PC-3 (cell line): ENCODE measurements at regions not wholly inside any gene's neighbourhood (a gene's known extent, or its start where the extent isn't known, plus 50 kb on each side); places are given as distances from the start of the nearest gene placed in this dataset.

Experiments
- ATAC-seq: fragments of 200-7000 bp; cut with Tn5 transposase; 2 replicates; pipeline ENCODE4 v1.9.1; 2020; ENCODE audit warnings: mild to moderate bottlenecking, moderate library complexity
- BruUV-seq: library from RNA; stranded (reverse); fragments of 400-500 nt; replicated peaks from 2 replicates; lab custom pipeline; 2021; lab: Mats Ljungman, UMichigan
- CTCF ChIA-PET: fragments of 300-600 bp; sonication (Branson Sonifier 250); formaldehyde crosslinking; loops from one replicate; lab custom pipeline; 2022; ENCODE audit warnings: antibody characterized with exemption; lab: Charles Lee
- POLR2A ChIA-PET: fragments of 300-600 bp; sonication (Branson Sonifier 250); formaldehyde crosslinking; loops from one replicate; lab custom pipeline; 2022; ENCODE audit warnings: antibody characterized with exemption; ENCODE audit not compliant: unreplicated experiment; lab: Charles Lee
- DNase-seq: peaks from one replicate; pipeline ENCODE4 v3.0.0-alpha.2; 2015
- H2AFZ ChIP-seq: fragments of 300-600 bp; sonication (generic); 2 replicates; pipeline ENCODE4 v1.6.0; 2016; ENCODE audit warnings: antibody characterized with exemption, low read length
- H3F3A ChIP-seq: fragments of 300-600 bp; sonication (generic); one replicate; pipeline ENCODE4 v1.6.0; 2017; ENCODE audit warnings: antibody characterized with exemption, low read length, control low read depth, mild to moderate bottlenecking; ENCODE audit not compliant: unreplicated experiment
- H3K27ac ChIP-seq: fragments of 300-600 bp; sonication (generic); 2 replicates; pipeline ENCODE4 v1.5.1; 2016; ENCODE audit warnings: mild to moderate bottlenecking, low read length
- H3K27me3 ChIP-seq: fragments of 300-600 bp; sonication (generic); 2 replicates; pipeline ENCODE4 v1.6.1; 2016; ENCODE audit warnings: low read length, mixed read lengths
- H3K36me3 ChIP-seq: fragments of 300-600 bp; sonication (generic); 2 replicates; pipeline ENCODE4 v1.6.1; 2016; ENCODE audit warnings: low read depth, mixed run types, low read length, mixed read lengths
- H3K4me1 ChIP-seq: fragments of 300-600 bp; sonication (generic); 2 replicates; pipeline ENCODE4 v1.5.1; 2016; ENCODE audit warnings: low read length; ENCODE audit not compliant: insufficient read depth
- H3K4me2 ChIP-seq: fragments of 300-600 bp; sonication (generic); 2 replicates; pipeline ENCODE4 v1.6.0; 2016; ENCODE audit warnings: low read length
- H3K4me3 ChIP-seq: fragments of 300-600 bp; sonication (generic); 2 replicates; pipeline ENCODE4 v1.5.1; 2016; ENCODE audit warnings: mild to moderate bottlenecking, low read length, mixed read lengths
- H3K79me2 ChIP-seq: fragments of 300-600 bp; sonication (generic); 2 replicates; pipeline ENCODE4 v1.6.1; 2017; ENCODE audit warnings: low read length, mixed read lengths
- H3K9ac ChIP-seq: fragments of 300-600 bp; sonication (generic); 2 replicates; pipeline ENCODE4 v1.6.0; 2016; ENCODE audit warnings: mild to moderate bottlenecking, low read length
- H3K9me2 ChIP-seq: fragments of 300-600 bp; sonication (generic); replicated peaks from 2 replicates; pipeline ENCODE4 v1.6.1; 2016; ENCODE audit warnings: mixed run types, low read length, mixed read lengths
- H3K9me3 ChIP-seq: fragments of 300-600 bp; sonication (generic); 2 replicates; pipeline ENCODE4 v1.6.1; 2016; ENCODE audit warnings: low read length, mixed read lengths
- H4K20me1 ChIP-seq: fragments of 300-600 bp; sonication (generic); 2 replicates; pipeline ENCODE4 v1.6.1; 2016; ENCODE audit warnings: low read length, mixed read lengths
- CTCF ChIP-seq: fragments of 300-600 bp; sonication (generic); conservative IDR thresholded peaks from 2 replicates; pipeline ENCODE4 v1.5.1; 2017; ENCODE audit warnings: antibody characterized with exemption, low read depth, mild to moderate bottlenecking, low read length
- EZH2 ChIP-seq: fragments of 300-600 bp; sonication (generic); IDR thresholded peaks from one replicate; pipeline ENCODE4 v1.6.1; 2017; ENCODE audit warnings: antibody characterized with exemption, mild to moderate bottlenecking, low read length; ENCODE audit not compliant: unreplicated experiment
- EZH2phosphoT487 ChIP-seq: fragments of 300-600 bp; sonication (generic); IDR thresholded peaks from 2 replicates; pipeline ENCODE4 v1.6.1; 2018; ENCODE audit warnings: mild to moderate bottlenecking, antibody characterized with exemption, low read length, borderline replicate concordance
- intact Hi-C: fragments of 100-400 bp; cut with micrococcal nuclease; formaldehyde crosslinking; loops from 2 replicates; pipeline ENCODE4 v1.9.0; 2023

- ChIA-PET POLR2A (no interaction called here), CTCF (no interaction called here)
Measured at GRCh38 chr2:196329959-196330358, 158.6 kb upstream of the STK17B start.

GRCh38 chr2:196330645-196331044 lies 159.3 kb upstream of the STK17B start:
- Histone ChIP-seq H2AFZ (no peak overlapping the region), H3K4me3 (no peak overlapping the region), H3K36me3 (no peaks in the 10 kb centered on the region), H3K9me2 (no peaks in the 10 kb centered on the region), H3K9me3 (no peaks in the 10 kb centered on the region), H3K27me3 (no peaks in the 10 kb centered on the region), H3K4me2 (peak overlapping the region; percentile 46), H3K9ac (0 out of 2 replicates have a peak overlapping the region, but pooled peaks have one; percentile 9), H3K79me2 (no peaks in the 10 kb centered on the region), H3K27ac (peak overlapping the region; percentile 60), H3K4me1 (peaks cover 41% of the 10 kb centered on the region), H3F3A (peaks cover 4% of the 10 kb centered on the region), H4K20me1 (no peaks in the 10 kb centered on the region)
- intact Hi-C loops, result loop anchor here (1.0 kb wide), 2 partner anchors 15 to 36 kb away; no protein-coding TSS in a partner anchor
- DNase-seq, result peak; percentile 10
- ChIA-PET POLR2A (no interaction called here), CTCF (no interaction called here)
- ATAC-seq, result no peak
- BruUV-seq, result no TSS peak
- TF ChIP-seq CTCF (no peak), EZH2phosphoT487 (no peak), EZH2 (no peak)

More at GRCh38 chr2:196329959-196330358, 158.6 kb upstream of the STK17B start:
- no peaks in the 10 kb centered on the region for H3K9me3 ChIP-seq
- intact Hi-C loops, result no loop called here
- ATAC-seq, result no peak
- H3K9ac ChIP-seq, result no peak overlapping the region
- no TSS peak for BruUV-seq
- H3K9me2 ChIP-seq, result no peaks in the 10 kb centered on the region
- no peak for TF ChIP-seq EZH2phosphoT487
- TF ChIP-seq CTCF, result no peak
- TF ChIP-seq EZH2, result no peak
- H3K27me3 ChIP-seq, result no peaks in the 10 kb centered on the region
- no peak overlapping the region for H3K4me2 ChIP-seq
- no peaks in the 10 kb centered on the region for H3K79me2 ChIP-seq
- H3K4me3 ChIP-seq, result no peak overlapping the region
- DNase-seq, result no peak
- H3K4me1 ChIP-seq, result peaks cover 35% of the 10 kb centered on the region
- H4K20me1 ChIP-seq, result no peaks in the 10 kb centered on the region
- peaks cover 4% of the 10 kb centered on the region for H3F3A ChIP-seq
- no peaks in the 10 kb centered on the region for H3K36me3 ChIP-seq
- H3K27ac ChIP-seq, result no peak overlapping the region
- H2AFZ ChIP-seq, result no peak overlapping the region

GRCh38 chr2:196331143-196331542 lies 159.8 kb upstream of the STK17B start:
- intact Hi-C loops, result loop anchor here (1.0 kb wide), 2 partner anchors 16 to 37 kb away; no protein-coding TSS in a partner anchor
- DNase-seq, result peak; percentile 95
- peak; percentile 77 for ATAC-seq

More at GRCh38 chr2:196331143-196331542, 159.8 kb upstream of the STK17B start:
- no peak overlapping the region for H2AFZ ChIP-seq
- H3K27me3 ChIP-seq, result no peaks in the 10 kb centered on the region
- TF ChIP-seq EZH2 (no peak), EZH2phosphoT487 (no peak), CTCF (no peak)
- no peaks in the 10 kb centered on the region for H3K9me3 ChIP-seq
- H3F3A ChIP-seq, result peaks cover 4% of the 10 kb centered on the region
- POLR2A ChIA-PET, result no interaction called here
- CTCF ChIA-PET, result interaction anchor here (1.0 kb wide), 1 partner anchor 674 kb away, joined by 3 read pairs; the partner anchor contains the start of gene SLC39A10
- H3K9ac ChIP-seq, result peak overlapping the region; percentile 38
- H3K27ac ChIP-seq, result peak overlapping the region; percentile 62
- no peaks in the 10 kb centered on the region for H3K79me2 ChIP-seq
- no peaks in the 10 kb centered on the region for H3K9me2 ChIP-seq
- H3K36me3 ChIP-seq, result no peaks in the 10 kb centered on the region
- H3K4me2 ChIP-seq, result peak overlapping the region; percentile 70
- peaks cover 46% of the 10 kb centered on the region for H3K4me1 ChIP-seq
- BruUV-seq, result no TSS peak
- no peaks in the 10 kb centered on the region for H4K20me1 ChIP-seq
- H3K4me3 ChIP-seq, result peak overlapping the region; percentile 17; the same call in 1 of the 2 replicates
